Muscle of leg (tissue), 3 donors: ENCODE measurements at regions not wholly inside any gene's neighbourhood (a gene's known extent, or its start where the extent isn't known, plus 50 kb on each side); places are given as distances from the start of the nearest gene placed in this dataset.

Experiments
- DNase-seq: peaks from one replicate; pipeline ENCODE4 v3.0.0; 2013
- H3K27ac ChIP-seq: one replicate; pipeline ENCODE4 v1.5.1; 2013; ENCODE audit warnings: mild to moderate bottlenecking, low read length, control low read depth
- H3K27me3 ChIP-seq: one replicate; pipeline ENCODE4 v1.6.1; 2013; ENCODE audit warnings: low read length; ENCODE audit not compliant: control insufficient read depth, insufficient read depth
- H3K36me3 ChIP-seq: one replicate; pipeline ENCODE4 v1.6.1; 2013; ENCODE audit warnings: low read length; ENCODE audit not compliant: control insufficient read depth, insufficient read depth
- H3K4me1 ChIP-seq: one replicate; pipeline ENCODE4 v1.6.1; 2013; ENCODE audit warnings: low read length; ENCODE audit not compliant: control insufficient read depth, insufficient read depth
- H3K4me3 ChIP-seq: one replicate; pipeline ENCODE4 v1.5.1; 2013; ENCODE audit warnings: low read length, control low read depth
- H3K9me3 ChIP-seq: replicated peaks from 2 replicates; pipeline ENCODE4 v1.6.1; 2013; ENCODE audit warnings: low read depth, low read length; ENCODE audit not compliant: control insufficient read depth
- WGBS: methylation state at CpG from one replicate; pipeline ENCODE4 v1.1.5; 2013; ENCODE audit warnings: missing lambda C conversion rate; ENCODE audit not compliant: insufficient coverage; 5-methylcytosine and 5-hydroxymethylcytosine counted together

DNA sequence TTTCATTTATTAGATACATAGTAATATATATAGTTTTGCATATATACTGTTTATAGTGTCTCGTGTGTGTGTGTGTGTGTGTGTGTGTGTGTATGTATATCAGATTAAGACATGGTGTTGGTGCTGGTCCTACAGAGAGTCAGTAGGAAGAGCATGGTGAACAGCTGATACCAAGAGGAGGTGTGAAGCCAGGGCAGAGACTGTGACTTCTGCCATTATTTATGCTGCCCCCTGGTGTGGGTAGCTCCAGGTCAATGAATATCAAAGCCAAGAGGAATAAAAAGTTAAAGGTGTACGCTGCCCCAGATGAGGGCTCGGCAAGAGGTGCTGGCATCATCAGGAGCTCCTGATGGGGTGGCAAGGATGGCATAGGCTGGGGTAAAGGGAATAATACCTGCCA lies 299.5 kb upstream of the RASGRP1 start:
- no peak for DNase-seq

DNA sequence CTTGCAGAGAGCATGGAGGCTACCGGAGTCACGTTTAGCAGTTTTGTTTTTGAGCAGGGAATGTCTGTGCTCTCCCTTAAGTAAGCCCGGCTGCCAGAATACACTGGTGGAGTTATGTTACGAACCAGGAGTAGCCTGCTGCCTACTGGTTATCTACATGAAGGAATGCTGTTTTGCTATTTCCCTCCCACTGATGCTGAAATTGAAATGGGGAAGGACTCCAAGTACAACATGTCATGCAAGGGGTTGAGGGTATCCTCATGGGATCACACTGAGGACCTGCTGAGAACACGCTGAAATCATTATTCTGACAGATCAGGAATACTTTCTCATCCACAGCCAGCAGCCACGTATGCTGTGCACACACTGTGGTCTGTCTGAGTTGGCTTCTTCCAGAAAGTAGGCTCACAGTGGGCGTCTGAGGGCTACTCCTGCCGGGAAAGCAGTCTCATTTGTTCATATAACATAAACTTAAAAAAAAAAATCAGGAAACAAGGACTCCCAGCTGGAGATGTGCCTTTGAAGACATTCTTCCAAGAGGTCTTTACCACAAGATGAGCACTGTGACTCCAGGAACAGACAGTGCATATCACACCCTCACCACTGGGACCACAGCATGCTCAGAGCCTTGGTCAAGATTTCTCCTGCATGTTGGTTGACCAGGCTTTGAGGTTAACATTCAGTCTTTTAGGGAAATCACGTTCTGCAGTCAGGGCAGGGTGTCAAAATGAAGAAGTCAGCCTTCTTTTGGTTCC lies 300.4 kb upstream of the RASGRP1 start:
- no peak overlapping the region for H3K27ac ChIP-seq
- no peaks in the 10 kb centered on the region for H3K36me3 ChIP-seq
- H3K4me3 ChIP-seq, result no peak overlapping the region
- no peaks in the 10 kb centered on the region for H3K27me3 ChIP-seq
- no peaks in the 10 kb centered on the region for H3K9me3 ChIP-seq
- peak; percentile 69 for DNase-seq
- H3K4me1 ChIP-seq, result peaks cover 9% of the 10 kb centered on the region
- 33% methylated on average over 6 of the region's 9 CpGs for WGBS

More for the DNA sequence above, 299.5 kb upstream of the RASGRP1 start:
- 67% methylated on average over 1 of the region's 3 CpGs for WGBS
- no peak overlapping the region for H3K27ac ChIP-seq
- peaks cover 9% of the 10 kb centered on the region for H3K4me1 ChIP-seq
- no peaks in the 10 kb centered on the region for H3K9me3 ChIP-seq
- no peaks in the 10 kb centered on the region for H3K36me3 ChIP-seq
- no peak overlapping the region for H3K4me3 ChIP-seq
- no peaks in the 10 kb centered on the region for H3K27me3 ChIP-seq

DNA sequence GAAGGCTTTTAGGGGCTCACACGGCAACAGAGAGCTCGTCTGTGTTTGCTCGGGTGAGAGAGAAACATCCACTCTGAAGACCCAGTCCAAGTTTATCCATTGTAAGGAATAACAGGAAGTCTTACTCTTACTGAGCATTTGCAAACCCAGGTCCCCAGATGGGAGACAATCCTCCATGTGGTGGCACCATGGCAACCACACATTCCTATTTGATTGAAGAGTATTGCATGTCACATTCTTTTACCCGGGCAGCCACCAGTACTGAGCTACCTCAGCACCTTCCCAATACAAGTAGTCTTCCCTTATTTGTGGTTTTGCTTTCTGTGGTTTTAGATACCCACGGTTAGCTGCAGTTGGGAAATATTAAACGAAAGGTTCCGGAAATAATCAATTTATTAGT lies 302.9 kb upstream of the RASGRP1 start:
- WGBS, result 80% methylated on average over 2 of the region's 7 CpGs
- H3K4me1 ChIP-seq, result peaks cover 9% of the 10 kb centered on the region
- H3K36me3 ChIP-seq, result no peaks in the 10 kb centered on the region
- H3K9me3 ChIP-seq, result peaks cover 6% of the 10 kb centered on the region
- DNase-seq, result no peak
- H3K4me3 ChIP-seq, result no peak overlapping the region
- H3K27ac ChIP-seq, result no peak overlapping the region
- H3K27me3 ChIP-seq, result no peaks in the 10 kb centered on the region

DNA sequence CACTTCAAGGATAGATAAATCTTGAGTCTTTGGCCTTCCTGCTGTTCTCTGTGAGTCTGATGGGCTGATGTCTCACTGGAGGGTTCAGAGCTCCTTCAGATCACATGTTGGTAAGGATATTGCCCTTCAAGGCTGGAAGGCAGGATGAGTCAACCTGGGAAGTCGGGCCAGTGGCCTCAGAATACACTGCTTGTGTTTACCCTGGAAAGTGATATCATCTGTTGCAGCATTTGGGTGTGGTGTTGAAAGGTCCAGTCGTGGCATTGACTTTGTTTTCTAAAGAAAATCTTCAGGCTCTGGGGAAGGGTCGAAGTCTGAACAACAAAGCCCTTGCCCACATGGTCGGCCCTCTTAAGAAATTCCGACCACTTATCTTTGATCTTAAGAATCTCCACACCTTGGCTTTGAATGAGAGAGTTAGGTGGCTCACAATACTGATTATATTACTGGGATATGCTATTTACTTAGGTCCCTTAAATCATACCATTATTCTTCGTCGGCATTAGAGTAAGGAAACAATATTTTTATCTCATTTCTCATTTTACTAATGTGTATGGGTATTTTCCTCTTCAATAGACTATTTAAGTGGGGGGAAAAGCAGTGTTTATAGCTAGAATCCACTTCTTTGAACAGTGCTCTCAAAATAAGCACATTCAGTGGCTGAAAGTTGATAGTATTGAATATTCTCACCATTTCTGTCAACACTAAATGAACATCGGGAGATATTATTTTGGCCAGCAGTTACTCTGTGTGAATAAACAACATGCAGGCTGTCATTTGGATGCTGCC lies 303.9 kb upstream of the RASGRP1 start:
- WGBS, result 73% methylated on average over 1 of the region's 8 CpGs
- no peaks in the 10 kb centered on the region for H3K27me3 ChIP-seq
- no peak overlapping the region for H3K4me3 ChIP-seq
- H3K27ac ChIP-seq, result no peak overlapping the region
- DNase-seq, result no peak
- H3K36me3 ChIP-seq, result no peaks in the 10 kb centered on the region
- H3K4me1 ChIP-seq, result peaks cover 9% of the 10 kb centered on the region
- H3K9me3 ChIP-seq, result peaks cover 9% of the 10 kb centered on the region

DNA sequence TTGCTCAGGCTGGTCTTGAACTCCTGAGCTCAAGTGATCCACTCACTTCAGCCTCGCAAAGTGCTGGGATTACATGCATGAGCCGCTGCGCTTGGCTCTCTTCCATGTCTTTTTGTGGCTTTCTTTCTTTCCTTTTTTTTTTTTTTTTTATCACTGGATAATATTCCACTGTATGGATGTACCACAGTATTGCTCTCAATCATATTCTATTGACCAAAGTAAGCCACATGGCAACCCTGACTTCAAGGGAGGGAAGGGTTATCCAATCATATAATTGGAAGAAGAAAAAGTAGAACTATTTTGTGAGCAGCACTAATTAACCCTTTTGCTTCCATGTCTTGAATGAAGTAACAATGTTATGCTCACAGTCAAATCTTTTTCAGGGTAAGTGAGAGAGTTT lies 307.0 kb upstream of the RASGRP1 start:
- no peak for DNase-seq
- H3K27ac ChIP-seq, result no peak overlapping the region
- peaks cover 3% of the 10 kb centered on the region for H3K4me1 ChIP-seq
- peaks cover 9% of the 10 kb centered on the region for H3K9me3 ChIP-seq
- no peaks in the 10 kb centered on the region for H3K36me3 ChIP-seq
- WGBS, result no CpG with 5 or more reads among the region's 3 CpGs
- H3K27me3 ChIP-seq, result no peaks in the 10 kb centered on the region
- no peak overlapping the region for H3K4me3 ChIP-seq

DNA sequence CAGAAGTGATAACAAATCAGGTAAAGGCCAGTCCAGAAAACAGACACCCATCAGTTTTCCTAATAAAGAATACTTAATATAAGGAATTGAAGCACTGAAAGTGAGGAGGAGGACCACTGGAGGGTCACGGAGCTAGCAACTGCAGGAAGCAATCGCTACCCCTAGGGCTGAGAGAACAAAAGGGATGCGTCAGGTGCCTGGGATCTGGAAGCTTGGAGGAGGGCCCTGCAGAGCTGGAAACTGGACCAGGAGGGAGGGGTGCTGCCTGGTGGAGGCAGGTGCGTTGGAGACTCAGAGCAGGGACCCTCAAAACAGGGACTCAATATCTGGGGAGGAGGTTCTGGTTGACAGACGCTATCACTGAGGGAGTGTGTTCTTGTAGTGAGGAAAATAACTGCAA lies 308.1 kb upstream of the RASGRP1 start:
- no peak overlapping the region for H3K4me3 ChIP-seq
- no peak overlapping the region for H3K27ac ChIP-seq
- 91% methylated on average over 4 of the region's 5 CpGs for WGBS
- peaks cover 3% of the 10 kb centered on the region for H3K4me1 ChIP-seq
- no peaks in the 10 kb centered on the region for H3K36me3 ChIP-seq
- H3K27me3 ChIP-seq, result no peaks in the 10 kb centered on the region
- DNase-seq, result no peak
- H3K9me3 ChIP-seq, result peaks cover 9% of the 10 kb centered on the region

DNA sequence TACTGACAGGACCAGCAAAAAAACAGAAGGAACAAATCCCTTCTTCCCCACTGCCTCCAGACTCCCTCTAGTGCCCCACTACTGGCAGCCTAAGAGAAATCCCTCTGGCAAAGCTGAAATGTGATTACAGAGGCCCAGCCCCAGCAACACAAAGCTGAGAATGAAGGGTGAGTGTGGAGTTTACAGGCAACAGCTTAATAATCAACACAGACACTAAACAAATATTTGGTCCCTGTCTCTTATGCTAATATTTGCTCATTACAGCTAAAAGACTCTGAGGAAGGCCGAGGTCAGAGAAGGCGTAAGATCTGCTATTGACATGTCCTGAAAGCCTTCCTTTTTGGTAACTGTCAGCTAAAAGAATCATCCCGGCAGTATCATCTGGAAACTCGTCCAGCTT lies 308.5 kb upstream of the RASGRP1 start:
- 60% methylated on average over 4 of the region's 4 CpGs for WGBS
- Histone ChIP-seq H3K4me1 (peaks cover 3% of the 10 kb centered on the region), H3K27ac (no peak overlapping the region), H3K9me3 (peaks cover 9% of the 10 kb centered on the region), H3K36me3 (no peaks in the 10 kb centered on the region), H3K27me3 (no peaks in the 10 kb centered on the region), H3K4me3 (no peak overlapping the region)
- no peak for DNase-seq

DNA sequence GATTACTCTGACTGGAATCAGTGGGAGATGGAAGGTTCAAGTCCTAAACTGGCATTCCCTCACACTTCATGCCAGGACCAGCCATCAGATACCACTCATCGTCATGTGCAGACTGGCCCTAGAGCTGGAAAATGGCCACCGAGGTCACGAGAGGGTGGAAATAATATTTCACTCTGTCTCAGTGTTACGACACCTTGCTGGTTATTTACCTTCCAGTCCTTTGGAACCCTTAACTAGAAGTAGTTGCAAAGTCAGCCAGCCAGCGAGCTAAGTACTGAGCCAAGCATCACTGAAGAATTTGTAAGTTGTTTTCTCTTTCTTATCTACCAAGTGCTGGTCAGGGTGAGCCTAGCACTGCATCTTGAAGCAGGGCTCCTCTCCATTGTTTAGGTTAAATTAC lies 309.9 kb upstream of the RASGRP1 start:
- no peak for DNase-seq
- no peaks in the 10 kb centered on the region for H3K27me3 ChIP-seq
- H3K4me3 ChIP-seq, result no peak overlapping the region
- no peak overlapping the region for H3K27ac ChIP-seq
- peaks cover 4% of the 10 kb centered on the region for H3K4me1 ChIP-seq
- 94% methylated on average over 3 of the region's 5 CpGs for WGBS
- peaks cover 9% of the 10 kb centered on the region for H3K9me3 ChIP-seq
- no peaks in the 10 kb centered on the region for H3K36me3 ChIP-seq

DNA sequence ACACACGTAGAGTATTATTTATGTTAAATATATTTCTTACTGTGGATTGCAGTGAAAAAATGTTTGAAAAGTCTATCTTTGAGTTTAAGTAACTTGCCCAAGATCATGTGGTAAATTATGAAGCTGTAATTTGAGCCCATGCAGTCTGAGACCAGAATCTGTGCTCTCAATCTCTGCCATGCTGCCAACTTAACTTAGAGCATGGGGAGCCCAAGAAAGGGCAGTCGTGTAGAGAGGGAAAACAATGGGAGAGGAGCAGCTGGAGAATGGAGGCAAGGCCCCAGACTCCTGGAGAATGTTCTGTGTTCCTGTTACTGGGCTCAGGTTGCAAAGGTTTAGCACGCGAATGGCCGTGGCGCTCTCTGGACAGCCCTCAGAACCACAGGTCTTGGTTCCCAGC lies 311.6 kb upstream of the RASGRP1 start:
- DNase-seq, result no peak

DNA sequence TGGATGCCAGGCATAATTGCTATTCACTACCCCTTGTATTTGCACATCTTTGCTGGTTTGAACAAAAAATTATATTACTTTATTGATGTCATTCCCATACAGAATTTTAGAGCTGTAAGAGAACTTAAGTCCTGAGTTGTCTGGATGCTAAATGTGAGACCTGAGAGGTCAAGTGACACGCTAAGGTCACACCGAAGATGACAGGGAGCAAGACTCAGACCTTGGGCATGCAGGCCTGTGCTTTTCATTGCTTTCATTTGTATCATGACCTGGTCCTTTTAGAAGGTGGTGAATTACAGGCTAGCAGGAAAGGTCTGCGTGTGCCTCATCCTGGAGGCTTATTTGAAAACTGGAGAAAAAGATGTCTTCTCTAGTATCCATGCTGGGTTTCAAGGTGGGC lies 312.0 kb upstream of the RASGRP1 start:
- DNase-seq, result no peak
- Histone ChIP-seq H3K27me3 (no peaks in the 10 kb centered on the region), H3K9me3 (peaks cover 6% of the 10 kb centered on the region), H3K36me3 (no peaks in the 10 kb centered on the region), H3K4me1 (peaks cover 4% of the 10 kb centered on the region), H3K4me3 (no peak overlapping the region), H3K27ac (no peak overlapping the region)
- WGBS, result 91% methylated on average over 2 of the region's 3 CpGs

More for the DNA sequence above, 311.6 kb upstream of the RASGRP1 start:
- no peak overlapping the region for H3K4me3 ChIP-seq
- peaks cover 9% of the 10 kb centered on the region for H3K9me3 ChIP-seq
- H3K4me1 ChIP-seq, result peaks cover 4% of the 10 kb centered on the region
- 75% methylated on average over 5 of the region's 6 CpGs for WGBS
- H3K36me3 ChIP-seq, result no peaks in the 10 kb centered on the region
- H3K27ac ChIP-seq, result no peak overlapping the region
- no peaks in the 10 kb centered on the region for H3K27me3 ChIP-seq
